Head of caudate nucleus (tissue), 42 donors: ENCODE measurements at regions not wholly inside any gene's neighbourhood (a gene's known extent, or its start where the extent isn't known, plus 50 kb on each side); places are given as distances from the start of the nearest gene placed in this dataset.
"Not testable (repeated sequence)": the region's sequence is repeated elsewhere in the genome, so short reads cannot be mapped to it uniquely, and the experiment has no call there.

ENCODE experiments used
- DNase-seq, 42 donors: peaks; one replicate each; pipeline versions ENCODE4 v3.0.0 to v3.0.0-alpha.2; 2020 to 2021; ENCODE audit warnings: mixed read lengths in 7 of 42
- intact Hi-C: fragments of 100-400 bp; cut with DNase I; formaldehyde crosslinking; loops from one replicate; pipeline ENCODE4 v1.15.0; 2022

GRCh38 chr15:69546182-69546581 is 93.6 kb downstream of the RPLP1 start:
- no peak for DNase-seq
- intact Hi-C loops, result no loop called here

- intact Hi-C loops, result no loop called here
- DNase-seq, result no peak
Measured at GRCh38 chr15:69548395-69549180, 96.0 kb downstream of the RPLP1 start.

GRCh38 chr15:69551391-69552056 is 98.9 kb downstream of the RPLP1 start:
- DNase-seq, result no peak

GRCh38 chr15:69552057-69552815 is 99.6 kb downstream of the RPLP1 start:
- DNase-seq, result no peak
- intact Hi-C loops, result no loop called here

More at GRCh38 chr15:69551391-69552056, 98.9 kb downstream of the RPLP1 start:
- intact Hi-C loops, result no loop called here

GRCh38 chr15:69553686-69554085 is 101.1 kb downstream of the RPLP1 start:
- intact Hi-C loops, result no loop called here
- DNase-seq, result no peak

- intact Hi-C loops, result no loop called here
- peak in 6 of 42 donors; percentile 12 to 66 (median 27) for DNase-seq
Measured at GRCh38 chr15:69554279-69554961, 101.8 kb downstream of the RPLP1 start.

GRCh38 chr15:69555080-69555479 is 102.5 kb downstream of the RPLP1 start:
- no peak for DNase-seq
- intact Hi-C loops, result no loop called here

GRCh38 chr15:69556344-69556743 is 103.7 kb downstream of the RPLP1 start:
- DNase-seq, result no peak
- intact Hi-C loops, result no loop called here

GRCh38 chr15:69557020-69557706 is 104.5 kb downstream of the RPLP1 start:
- intact Hi-C loops, result no loop called here
- DNase-seq, result peak in 2 of 42 donors; percentile 12 to 59

- DNase-seq, result no peak
- intact Hi-C loops, result no loop called here
Measured at GRCh38 chr15:69557707-69558409, 105.2 kb downstream of the RPLP1 start.

GRCh38 chr15:69559440-69560190 is 107.0 kb downstream of the RPLP1 start:
- DNase-seq, result no peak
- intact Hi-C loops, result no loop called here

- DNase-seq, result no peak
- intact Hi-C loops, result no loop called here
Measured at GRCh38 chr15:69561071-69561784, 108.6 kb downstream of the RPLP1 start.

GRCh38 chr15:69562116-69562515 is 109.5 kb downstream of the RPLP1 start:
- no peak for DNase-seq
- intact Hi-C loops, result no loop called here

- no peak for DNase-seq
- intact Hi-C loops, result no loop called here
Measured at GRCh38 chr15:69562564-69562963, 109.9 kb downstream of the RPLP1 start.

- intact Hi-C loops, result no loop called here
- DNase-seq, result no peak
Measured at GRCh38 chr15:69565066-69565655, 112.5 kb downstream of the RPLP1 start.

- DNase-seq, intact Hi-C loops: not testable (repeated sequence)
Measured at GRCh38 chr15:69567238-69567760, 114.7 kb downstream of the RPLP1 start.
